ENCODE measurements at regions not wholly inside any gene's neighbourhood (a gene's known extent, or its start where the extent isn't known, plus 50 kb on each side); places are given as distances from the start of the nearest gene placed in this dataset.

- TF ChIP-seq EP300 (IDR thresholded peaks at IDR 0.05; ENCODE audit: borderline replicate concordance in 1 of 2, control insufficient read depth in 1 of 2, low read depth in 2 of 2, low read length in 2 of 2) (no peak), YBX1 (IDR thresholded peaks at IDR 0.05) (no peak), YY1 (IDR thresholded peaks at IDR 0.05; ENCODE audit: low read depth, low read length) (no peak), POLR2AphosphoS5 (IDR thresholded peaks at IDR 0.05; ENCODE audit: low read length) (no peak), JUND (IDR thresholded peaks at IDR 0.05; ENCODE audit: low read depth, low read length) (no peak), RAD21 (IDR thresholded peaks at IDR 0.05; ENCODE audit: insufficient read depth, low read depth, low read length) (no peak), EZH2 (IDR thresholded peaks at IDR 0.05; ENCODE audit: borderline replicate concordance, control insufficient read depth, low read depth, low read length) (no peak), CTCF (IDR thresholded peaks at IDR 0.05 in 2 of 3, conservative IDR thresholded peaks at IDR 0.05 in 1 of 3; ENCODE audit: control insufficient read depth in 2 of 3, extremely low read depth in 1 of 3, insufficient read depth in 1 of 3, low read depth in 3 of 3, low read length in 3 of 3) (no peak), JUNB (IDR thresholded peaks at IDR 0.05) (no peak), HDGF (IDR thresholded peaks at IDR 0.05) (no peak), MEF2A (IDR thresholded peaks at IDR 0.05; ENCODE audit: insufficient read depth, low read depth, low read length) (no peak)
Measured at GRCh38 chr10:46230615-46231014, 56.2 kb upstream of the ANTXRL start.
